HepG2 (cell line): ENCODE measurements at regions not wholly inside any gene's neighbourhood (a gene's known extent, or its start where the extent isn't known, plus 50 kb on each side); places are given as distances from the start of the nearest gene placed in this dataset.

Source experiments
- CBFB ChIP-seq: sonication (generic); formaldehyde crosslinking; IDR thresholded peaks from 2 replicates; pipeline ENCODE4 v1.4.0; 2020; ENCODE audit warnings: missing genetic modification reagents
- CBX5 ChIP-seq: sonication (generic); formaldehyde crosslinking; IDR thresholded peaks from 2 replicates; pipeline ENCODE4 v1.4.0; 2020; ENCODE audit warnings: missing genetic modification reagents, borderline replicate concordance
- EZH2 ChIP-seq: conservative IDR thresholded peaks from 2 replicates; pipeline ENCODE4 v1.6.1; 2012; ENCODE audit warnings: mild to moderate bottlenecking, low read depth, low read length, moderate library complexity
- MAZ ChIP-seq, 2 experiments: sonication (generic) in 1 of 2; formaldehyde crosslinking in 1 of 2; IDR thresholded peaks; 2 replicates each; pipeline versions ENCODE4 v1.5.0 to v1.6.1; 2012 to 2020; ENCODE audit warnings: low read depth in 2 of 2, mild to moderate bottlenecking in 2 of 2, borderline replicate concordance in 1 of 2, improper control_type of control experiment in 1 of 2, low read length in 1 of 2, missing genetic modification reagents in 1 of 2, moderate library complexity in 1 of 2
- SCMH1 ChIP-seq: sonication (generic); formaldehyde crosslinking; IDR thresholded peaks from 2 replicates; pipeline ENCODE4 v1.9.0; 2021; ENCODE audit warnings: missing genetic modification reagents, mild to moderate bottlenecking, borderline replicate concordance
- ZFP36 ChIP-seq: fragments of 150-350 bp; IDR thresholded peaks from 2 replicates; pipeline ENCODE4 v1.6.1; 2018; ENCODE audit warnings: borderline replicate concordance, low read length, low read depth; ENCODE audit not compliant: partially characterized antibody
- TF ChIP-seq, protein P1 (sequence below): sonication (generic); formaldehyde crosslinking; IDR thresholded peaks from 2 replicates; pipeline ENCODE4 v1.4.0; 2020; ENCODE audit warnings: mild to moderate bottlenecking, missing genetic modification reagents

DNA sequence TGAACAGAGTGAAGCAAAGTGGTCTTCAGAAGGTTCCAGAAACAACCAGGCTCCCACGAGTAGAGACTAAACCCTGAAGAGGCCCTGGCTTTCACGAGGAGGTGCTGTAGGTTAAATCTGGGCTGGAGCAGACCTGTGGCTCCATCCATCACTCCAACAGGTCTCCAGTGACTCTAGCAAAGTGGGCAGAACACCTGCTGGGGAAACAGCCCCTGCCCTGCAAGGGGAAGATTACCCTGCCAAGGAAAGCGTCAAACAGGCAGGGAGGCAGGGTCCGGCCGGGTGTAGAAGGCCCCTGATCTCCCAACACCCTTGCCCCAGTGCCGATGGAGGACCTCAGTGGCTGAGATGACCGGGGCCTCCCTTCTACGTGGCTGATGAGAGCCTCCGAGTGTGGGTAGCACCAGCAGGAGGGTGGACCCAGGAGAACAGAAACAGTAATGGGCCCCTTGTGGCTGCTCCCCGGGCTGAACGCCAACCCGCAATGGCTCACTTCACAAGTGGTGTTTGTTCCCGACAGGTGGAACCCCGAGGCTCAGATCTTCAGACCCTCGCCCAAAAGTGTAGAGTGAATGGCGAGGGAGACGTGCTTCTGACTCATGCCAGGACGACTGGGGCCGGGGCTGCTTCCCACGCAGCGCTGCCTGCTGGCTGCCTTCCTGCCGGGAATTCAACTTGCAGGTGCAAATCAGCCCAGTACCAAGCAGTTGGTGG is 112.0 kb downstream of the SHANK2 start:
- TF ChIP-seq CBFB (CRISPR knock-in tag) (no peak), MAZ (IDR thresholded peaks at IDR 0.05; ENCODE audit: borderline replicate concordance, low read depth, low read length) (no peak), MAZ (CRISPR knock-in tag; IDR thresholded peaks at IDR 0.05; ENCODE audit: low read depth) (no peak), EZH2 (no peak), CBX5 (CRISPR knock-in tag) (no peak), SCMH1 (no peak), ZFP36 (no peak)
- TF ChIP-seq, protein P1, sequence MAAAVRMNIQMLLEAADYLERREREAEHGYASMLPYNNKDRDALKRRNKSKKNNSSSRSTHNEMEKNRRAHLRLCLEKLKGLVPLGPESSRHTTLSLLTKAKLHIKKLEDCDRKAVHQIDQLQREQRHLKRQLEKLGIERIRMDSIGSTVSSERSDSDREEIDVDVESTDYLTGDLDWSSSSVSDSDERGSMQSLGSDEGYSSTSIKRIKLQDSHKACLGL (CRISPR knock-in tag) = no peak
